Erythroblast (primary cell): ENCODE measurements at regions not wholly inside any gene's neighbourhood (a gene's known extent, or its start where the extent isn't known, plus 50 kb on each side); places are given as distances from the start of the nearest gene placed in this dataset.

ENCODE experiments used
- GATA1 ChIP-seq: IDR thresholded peaks from 2 replicates; pipeline ENCODE4 v1.6.1; 2011; ENCODE audit warnings: low read depth, mild to moderate bottlenecking, control low read depth, low read length, moderate library complexity
- POLR2A ChIP-seq: IDR thresholded peaks from 2 replicates; pipeline ENCODE4 v1.6.1; 2011; ENCODE audit warnings: mild to moderate bottlenecking, low read length

DNA sequence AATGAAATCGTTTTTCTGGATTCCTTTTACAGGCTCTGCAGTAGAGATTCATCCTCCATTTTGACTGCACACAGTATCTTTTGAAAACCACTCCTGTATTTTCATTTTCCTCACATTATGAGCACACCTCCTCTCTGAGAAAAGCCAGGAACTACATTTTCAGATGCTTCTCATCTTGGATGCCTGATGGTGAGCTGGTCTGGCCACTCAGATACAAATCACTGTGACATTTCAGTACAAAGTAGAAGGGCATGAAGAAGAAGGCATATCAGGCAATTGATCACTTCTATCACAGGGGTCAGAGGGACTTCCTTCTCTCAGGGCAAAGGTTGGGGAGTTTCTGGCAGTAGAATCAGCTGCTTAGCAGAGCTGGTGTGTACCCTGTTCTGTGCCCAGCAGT lies 192.0 kb upstream of the POM121L12 start:
- TF ChIP-seq POLR2A, result no peak
- no peak for TF ChIP-seq GATA1
